Fibroblast of lung (primary cell): ENCODE measurements at regions not wholly inside any gene's neighbourhood (a gene's known extent, or its start where the extent isn't known, plus 50 kb on each side); places are given as distances from the start of the nearest gene placed in this dataset.

ENCODE experiments used
- DNase-seq, 2 donors: peaks; one replicate each; pipeline versions ENCODE4 v3.0.0 to v3.0.0-alpha.2; 2010; ENCODE audit warnings: low read depth in 2 of 2
- H2AFZ ChIP-seq: 2 replicates; pipeline ENCODE4 v1.5.1; 2012; ENCODE audit warnings: low read length, control low read depth, inconsistent platforms
- H3K27ac ChIP-seq: 2 replicates; pipeline ENCODE4 v1.5.1; 2011; ENCODE audit warnings: low read length, control low read depth; ENCODE audit not compliant: insufficient read depth
- H3K27me3 ChIP-seq: 2 replicates; pipeline ENCODE4 v1.5.1; 2011; ENCODE audit warnings: mild to moderate bottlenecking, low read length; ENCODE audit not compliant: control insufficient read depth, insufficient read depth
- H3K36me3 ChIP-seq: 2 replicates; pipeline ENCODE4 v1.5.1; 2011; ENCODE audit warnings: low read length; ENCODE audit not compliant: control insufficient read depth, insufficient read depth
- H3K4me1 ChIP-seq: 2 replicates; pipeline ENCODE4 v1.5.1; 2011; ENCODE audit warnings: low read length; ENCODE audit not compliant: control insufficient read depth, insufficient read depth; ENCODE audit errors: extremely low read depth
- H3K4me2 ChIP-seq: 2 replicates; pipeline ENCODE4 v1.5.1; 2011; ENCODE audit warnings: low read length, control low read depth; ENCODE audit not compliant: insufficient read depth; ENCODE audit errors: extremely low read depth
- H3K4me3 ChIP-seq, 4 experiments: fragments of 200-600 bp in 1 of 4; sonication (generic) in 1 of 4; replicated peaks in 1 of 4; 2 replicates each; pipeline ENCODE4 v1.5.1; 2011 to 2016; ENCODE audit warnings: low read length in 4 of 4, low read depth in 3 of 4, mild to moderate bottlenecking in 3 of 4, control low read depth in 2 of 4, inconsistent platforms in 1 of 4, mixed read lengths in 1 of 4; ENCODE audit not compliant: insufficient read depth in 1 of 4; ENCODE audit errors: control extremely low read depth in 1 of 4
- H3K79me2 ChIP-seq: 2 replicates; pipeline ENCODE4 v1.5.1; 2012; ENCODE audit warnings: mild to moderate bottlenecking, low read length, inconsistent platforms; ENCODE audit not compliant: control insufficient read depth, insufficient read depth
- H3K9ac ChIP-seq: 2 replicates; pipeline ENCODE4 v1.5.1; 2011; ENCODE audit warnings: mild to moderate bottlenecking, low read length, control low read depth; ENCODE audit not compliant: insufficient read depth
- H3K9me3 ChIP-seq: 2 replicates; pipeline ENCODE4 v1.5.1; 2012; ENCODE audit warnings: low read depth, low read length; ENCODE audit not compliant: control insufficient read depth, insufficient read depth
- H4K20me1 ChIP-seq: 2 replicates; pipeline ENCODE4 v1.5.1; 2011; ENCODE audit warnings: low read length; ENCODE audit not compliant: control insufficient read depth, insufficient read depth; ENCODE audit errors: extremely low read depth
- EZH2 ChIP-seq: IDR thresholded peaks from 2 replicates; pipeline ENCODE4 v1.5.1; 2012; ENCODE audit warnings: low read length, control low read depth, mild to moderate bottlenecking; ENCODE audit errors: missing control alignments
- TF ChIP-seq, protein P1 (sequence below), 2 donors: IDR thresholded peaks in 1 of 2; conservative IDR thresholded peaks in 1 of 2; 1 replicate in 1 of 2; 2 replicates in 1 of 2; pipeline ENCODE4 v1.5.1; 2011 to 2012; ENCODE audit warnings: low read length in 2 of 2, control low read depth in 1 of 2, inconsistent platforms in 1 of 2, low read depth in 1 of 2, mild to moderate bottlenecking in 1 of 2

DNA sequence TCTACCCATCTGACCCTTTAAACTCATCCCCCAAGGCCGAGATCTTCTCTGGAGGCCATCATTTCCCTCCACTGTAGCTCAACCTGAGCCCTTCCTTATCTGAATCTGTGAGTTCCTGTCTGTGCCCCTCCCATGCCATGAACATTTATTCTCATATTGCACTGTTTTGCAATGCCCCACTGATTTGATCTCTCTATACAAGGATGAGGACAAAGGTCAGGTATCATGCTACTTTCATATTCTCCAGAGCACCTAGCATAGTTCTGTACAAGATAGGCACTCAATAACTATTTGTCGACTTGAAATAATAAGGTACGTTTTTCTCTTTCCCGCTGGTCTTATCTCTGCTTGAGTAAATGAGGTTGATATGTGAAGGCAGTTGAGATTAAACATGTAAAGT, 135.5 kb downstream of the KLF5 start:
- Histone ChIP-seq H3K4me3 (no peak overlapping the region), H3K9me3 (no peaks in the 10 kb centered on the region), H4K20me1 (no peaks in the 10 kb centered on the region), H3K27ac (no peak overlapping the region), H3K4me1 (no peaks in the 10 kb centered on the region), H3K4me2 (no peak overlapping the region), H3K9ac (no peak overlapping the region), H2AFZ (no peak overlapping the region), H3K27me3 (no peaks in the 10 kb centered on the region), H3K79me2 (no peaks in the 10 kb centered on the region), H3K36me3 (no peaks in the 10 kb centered on the region)
- no peak for TF ChIP-seq EZH2
- TF ChIP-seq, protein P1, sequence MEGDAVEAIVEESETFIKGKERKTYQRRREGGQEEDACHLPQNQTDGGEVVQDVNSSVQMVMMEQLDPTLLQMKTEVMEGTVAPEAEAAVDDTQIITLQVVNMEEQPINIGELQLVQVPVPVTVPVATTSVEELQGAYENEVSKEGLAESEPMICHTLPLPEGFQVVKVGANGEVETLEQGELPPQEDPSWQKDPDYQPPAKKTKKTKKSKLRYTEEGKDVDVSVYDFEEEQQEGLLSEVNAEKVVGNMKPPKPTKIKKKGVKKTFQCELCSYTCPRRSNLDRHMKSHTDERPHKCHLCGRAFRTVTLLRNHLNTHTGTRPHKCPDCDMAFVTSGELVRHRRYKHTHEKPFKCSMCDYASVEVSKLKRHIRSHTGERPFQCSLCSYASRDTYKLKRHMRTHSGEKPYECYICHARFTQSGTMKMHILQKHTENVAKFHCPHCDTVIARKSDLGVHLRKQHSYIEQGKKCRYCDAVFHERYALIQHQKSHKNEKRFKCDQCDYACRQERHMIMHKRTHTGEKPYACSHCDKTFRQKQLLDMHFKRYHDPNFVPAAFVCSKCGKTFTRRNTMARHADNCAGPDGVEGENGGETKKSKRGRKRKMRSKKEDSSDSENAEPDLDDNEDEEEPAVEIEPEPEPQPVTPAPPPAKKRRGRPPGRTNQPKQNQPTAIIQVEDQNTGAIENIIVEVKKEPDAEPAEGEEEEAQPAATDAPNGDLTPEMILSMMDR (conservative IDR thresholded peaks at IDR 0.05 in 1 of 2, IDR thresholded peaks at IDR 0.05 in 1 of 2; ENCODE audit: low read depth in 1 of 2, low read length in 2 of 2) = no peak
- no peak for DNase-seq

DNA sequence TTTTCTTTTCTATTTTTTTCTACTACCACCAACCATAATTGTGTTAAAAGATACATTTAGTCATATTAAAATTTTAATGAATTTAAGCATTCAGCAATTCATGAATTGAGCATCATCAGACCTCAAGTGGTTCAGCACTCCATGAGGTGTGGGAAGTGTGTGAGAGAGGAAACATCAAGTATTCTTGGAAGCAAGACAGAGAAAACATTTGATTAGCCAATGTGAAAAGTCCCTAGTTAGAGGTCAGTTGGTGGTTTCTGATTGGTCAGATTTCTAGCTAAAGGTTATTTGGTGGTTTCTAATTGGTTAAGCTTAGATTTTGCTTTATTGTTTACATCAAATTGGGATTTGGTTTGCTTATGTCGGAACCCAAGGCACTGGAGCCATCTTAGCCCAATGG, 134.7 kb downstream of the KLF5 start:
- no peaks in the 10 kb centered on the region for H3K9me3 ChIP-seq
- no peaks in the 10 kb centered on the region for H3K4me1 ChIP-seq
- no peaks in the 10 kb centered on the region for H3K79me2 ChIP-seq
- no peak overlapping the region for H3K27ac ChIP-seq
- no peaks in the 10 kb centered on the region for H3K27me3 ChIP-seq
- no peaks in the 10 kb centered on the region for H3K36me3 ChIP-seq
- DNase-seq = no peak
- no peak overlapping the region for H3K9ac ChIP-seq
- H4K20me1 ChIP-seq = no peaks in the 10 kb centered on the region
- no peak overlapping the region for H2AFZ ChIP-seq
- TF ChIP-seq EZH2 = no peak
- TF ChIP-seq, protein P1 (conservative IDR thresholded peaks at IDR 0.05 in 1 of 2, IDR thresholded peaks at IDR 0.05 in 1 of 2; ENCODE audit: low read depth in 1 of 2, low read length in 2 of 2) = no peak
- H3K4me3 ChIP-seq = no peak overlapping the region
- H3K4me2 ChIP-seq = no peak overlapping the region

DNA sequence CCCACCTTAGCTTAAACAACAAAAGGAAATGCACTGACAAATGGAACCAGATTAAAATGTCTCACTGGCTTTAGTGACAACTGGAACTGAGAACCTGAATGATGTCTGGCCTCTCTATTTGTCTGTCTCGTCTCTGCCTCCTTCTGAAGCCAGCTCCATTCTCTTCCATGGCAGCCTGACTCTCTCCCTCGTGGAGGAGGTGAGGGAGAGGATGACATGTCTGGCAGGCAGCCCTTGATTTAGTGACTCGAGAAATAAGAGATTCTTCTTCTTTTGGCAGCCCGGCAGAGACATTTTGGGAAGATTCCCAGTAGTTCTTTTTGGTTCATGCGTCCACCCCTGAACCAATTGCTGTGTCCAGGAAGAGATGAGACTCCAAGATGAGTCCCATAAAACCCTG, 131.7 kb downstream of the KLF5 start:
- Histone ChIP-seq H3K27me3 (no peaks in the 10 kb centered on the region), H3K36me3 (no peaks in the 10 kb centered on the region), H2AFZ (no peak overlapping the region), H3K4me1 (no peaks in the 10 kb centered on the region), H3K79me2 (no peaks in the 10 kb centered on the region), H3K9me3 (no peaks in the 10 kb centered on the region), H3K27ac (no peak overlapping the region), H4K20me1 (no peaks in the 10 kb centered on the region), H3K4me3 (peak overlapping the region in 1 of 4 experiments; percentile 26), H3K9ac (no peak overlapping the region), H3K4me2 (no peak overlapping the region)
- DNase-seq = peak in 1 of 2 donors; percentile 11
- TF ChIP-seq, protein P1 (conservative IDR thresholded peaks at IDR 0.05 in 1 of 2, IDR thresholded peaks at IDR 0.05 in 1 of 2; ENCODE audit: low read depth in 1 of 2, low read length in 2 of 2) = no peak
- TF ChIP-seq EZH2 = no peak
